Uterus (tissue), 2 donors: ENCODE measurements at regions not wholly inside any gene's neighbourhood (a gene's known extent, or its start where the extent isn't known, plus 50 kb on each side); places are given as distances from the start of the nearest gene placed in this dataset.

Experiments used
- CTCF ChIP-seq, 4 experiments: fragments of 200-600 bp in 2 of 4; fragments of 450-650 bp in 2 of 4; sonication (generic) in 2 of 4; IDR thresholded peaks; one replicate each; pipeline ENCODE4 v1.5.1; 2016 to 2019; ENCODE audit warnings: antibody characterized with exemption in 4 of 4, mild to moderate bottlenecking in 2 of 4, moderate library complexity in 1 of 4
- POLR2A ChIP-seq, 2 donors: fragments of 450-650 bp; IDR thresholded peaks; one replicate each; pipeline ENCODE4 v1.6.1; 2016; ENCODE audit warnings: antibody characterized with exemption in 2 of 2, mild to moderate bottlenecking in 1 of 2, moderate library complexity in 1 of 2

GRCh38 chr7:53340220-53340619, 304.8 kb downstream of the POM121L12 start:
- TF ChIP-seq CTCF (IDR thresholded peaks at IDR 0.05), result no peak
- TF ChIP-seq POLR2A (IDR thresholded peaks at IDR 0.05), result no peak
